ENCODE measurements at regions not wholly inside any gene's neighbourhood (a gene's known extent, or its start where the extent isn't known, plus 50 kb on each side); places are given as distances from the start of the nearest gene placed in this dataset.

DNA sequence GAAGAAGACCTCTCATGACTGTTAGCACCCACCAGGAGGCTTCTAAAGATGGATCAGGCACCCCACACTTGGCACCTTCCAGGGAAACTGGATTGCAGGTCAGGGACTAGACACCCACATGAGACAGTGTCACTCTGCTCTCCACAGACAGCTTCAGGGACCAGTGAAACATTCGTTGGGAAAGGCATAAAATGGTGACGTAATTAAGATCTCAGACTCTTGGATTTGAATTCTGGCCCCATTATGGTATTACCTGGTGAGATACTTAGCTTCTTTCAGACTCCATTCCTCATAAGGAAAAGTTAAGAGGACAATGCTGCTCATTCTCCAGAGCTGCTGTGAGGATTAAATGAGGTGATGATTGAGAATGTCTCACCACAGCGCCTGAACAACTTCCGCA lies 261.1 kb downstream of the ARRDC4 start:
- H2AFZ ChIP-seq = no peak overlapping the region
- WGBS, 2 experiments (ENCODE audit: low coverage in 1 of 2, low lambda C conversion rate in 2 of 2, missing lambda C conversion rate in 2 of 2) = 43 to 45% methylated on average over 4 of the region's 4 CpGs

GRCh38 chr15:98226149-98226548 lies 265.6 kb downstream of the ARRDC4 start:
- DNase-seq = no peak
- Histone ChIP-seq H3K4me3 (no peak overlapping the region), H3K79me2 (ENCODE audit: insufficient read depth) (no peaks in the 10 kb centered on the region), H2AFZ (no peak overlapping the region), H3K4me1 (ENCODE audit: insufficient read depth) (no peaks in the 10 kb centered on the region), H4K20me1 (ENCODE audit: insufficient read depth) (no peaks in the 10 kb centered on the region), H3F3A (ENCODE audit: insufficient read depth) (no peaks in the 10 kb centered on the region), H3K9me3 (ENCODE audit: low read depth) (no peaks in the 10 kb centered on the region), H3K4me2 (ENCODE audit: unreplicated experiment) (no peak overlapping the region), H3K9ac (no peak overlapping the region), H3K36me3 (ENCODE audit: low read depth) (no peaks in the 10 kb centered on the region), H3K9me2 (ENCODE audit: insufficient read depth) (no peaks in the 10 kb centered on the region), H3K27ac (no peak overlapping the region), H3K27me3 (replicated peaks; ENCODE audit: insufficient read depth) (no peaks in the 10 kb centered on the region)
- TF ChIP-seq EZH2phosphoT487 (IDR thresholded peaks at IDR 0.05; ENCODE audit: insufficient read depth, low read depth) (no peak), EZH2 (IDR thresholded peaks at IDR 0.05; ENCODE audit: insufficient read depth, poor library complexity, severe bottlenecking) (no peak)
- in situ Hi-C loops (cut with MboI) = no loop called here
- 26 to 29% methylated on average over 3 of the region's 3 CpGs for whole genome bisulfite sequencing, 2 experiments (ENCODE audit: low coverage in 1 of 2, low lambda C conversion rate in 2 of 2, missing lambda C conversion rate in 2 of 2)

More for the DNA sequence above, 261.1 kb downstream of the ARRDC4 start:
- H4K20me1 ChIP-seq (ENCODE audit: insufficient read depth) = no peaks in the 10 kb centered on the region
- no peak for DNase-seq
- H3K9me2 ChIP-seq (ENCODE audit: insufficient read depth) = no peaks in the 10 kb centered on the region
- no peaks in the 10 kb centered on the region for H3K9me3 ChIP-seq (ENCODE audit: low read depth)
- no peaks in the 10 kb centered on the region for H3K79me2 ChIP-seq (ENCODE audit: insufficient read depth)
- H3K27me3 ChIP-seq (replicated peaks; ENCODE audit: insufficient read depth) = no peaks in the 10 kb centered on the region
- H3F3A ChIP-seq (ENCODE audit: insufficient read depth) = no peaks in the 10 kb centered on the region
- H3K27ac ChIP-seq = no peak overlapping the region
- no peak overlapping the region for H3K4me3 ChIP-seq
- H3K4me1 ChIP-seq (ENCODE audit: insufficient read depth) = no peaks in the 10 kb centered on the region
- H3K4me2 ChIP-seq (ENCODE audit: unreplicated experiment) = no peak overlapping the region
- in situ Hi-C loops (cut with MboI) = no loop called here
- H3K36me3 ChIP-seq (ENCODE audit: low read depth) = no peaks in the 10 kb centered on the region
- TF ChIP-seq EZH2phosphoT487 (IDR thresholded peaks at IDR 0.05; ENCODE audit: insufficient read depth, low read depth) = no peak
- TF ChIP-seq EZH2 (IDR thresholded peaks at IDR 0.05; ENCODE audit: insufficient read depth, poor library complexity, severe bottlenecking) = no peak
- H3K9ac ChIP-seq = no peak overlapping the region

GRCh38 chr15:98226578-98226977 lies 266.1 kb downstream of the ARRDC4 start:
- Histone ChIP-seq H4K20me1 (ENCODE audit: insufficient read depth) (no peaks in the 10 kb centered on the region), H3K27ac (no peak overlapping the region), H2AFZ (no peak overlapping the region), H3K9me2 (ENCODE audit: insufficient read depth) (no peaks in the 10 kb centered on the region), H3K9me3 (ENCODE audit: low read depth) (no peaks in the 10 kb centered on the region), H3K79me2 (ENCODE audit: insufficient read depth) (no peaks in the 10 kb centered on the region), H3K9ac (no peak overlapping the region), H3K4me2 (ENCODE audit: unreplicated experiment) (no peak overlapping the region), H3K36me3 (ENCODE audit: low read depth) (no peaks in the 10 kb centered on the region), H3K4me1 (ENCODE audit: insufficient read depth) (no peaks in the 10 kb centered on the region), H3K27me3 (replicated peaks; ENCODE audit: insufficient read depth) (no peaks in the 10 kb centered on the region), H3K4me3 (no peak overlapping the region), H3F3A (ENCODE audit: insufficient read depth) (no peaks in the 10 kb centered on the region)
- WGBS, 2 experiments (ENCODE audit: low coverage in 1 of 2, low lambda C conversion rate in 2 of 2, missing lambda C conversion rate in 2 of 2) = 2 to 10% methylated on average over 2 of the region's 2 CpGs
- no peak for DNase-seq
- in situ Hi-C loops (cut with MboI) = no loop called here
- TF ChIP-seq EZH2 (IDR thresholded peaks at IDR 0.05; ENCODE audit: insufficient read depth, poor library complexity, severe bottlenecking) = no peak
- no peak for TF ChIP-seq EZH2phosphoT487 (IDR thresholded peaks at IDR 0.05; ENCODE audit: insufficient read depth, low read depth)

DNA sequence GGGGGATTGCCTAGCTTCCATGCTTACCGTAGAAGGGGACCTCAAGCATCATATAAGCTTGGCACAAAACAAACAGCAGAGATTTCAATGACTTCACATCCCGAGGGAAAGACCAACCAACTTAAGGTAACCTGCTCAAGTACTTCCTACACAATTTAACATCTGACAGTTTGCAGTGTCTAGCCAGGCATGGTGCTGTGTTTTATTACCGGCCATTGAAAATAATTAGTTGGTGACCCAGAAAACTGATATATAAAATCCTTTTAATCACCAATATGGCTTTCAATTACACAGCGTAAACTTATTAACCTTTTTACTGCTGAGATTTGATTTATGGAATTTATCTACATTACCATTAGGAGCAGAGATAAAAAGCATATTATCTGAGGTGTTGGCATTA lies 268.3 kb downstream of the ARRDC4 start:
- Histone ChIP-seq H3K9ac (no peak overlapping the region), H3K79me2 (ENCODE audit: insufficient read depth) (no peaks in the 10 kb centered on the region), H3K4me2 (ENCODE audit: unreplicated experiment) (no peak overlapping the region), H3K36me3 (ENCODE audit: low read depth) (no peaks in the 10 kb centered on the region), H3K9me3 (ENCODE audit: low read depth) (no peaks in the 10 kb centered on the region), H3K27me3 (replicated peaks; ENCODE audit: insufficient read depth) (no peaks in the 10 kb centered on the region), H3K9me2 (ENCODE audit: insufficient read depth) (no peaks in the 10 kb centered on the region), H4K20me1 (ENCODE audit: insufficient read depth) (no peaks in the 10 kb centered on the region), H3K4me3 (no peak overlapping the region), H2AFZ (no peak overlapping the region), H3K27ac (no peak overlapping the region), H3K4me1 (ENCODE audit: insufficient read depth) (no peaks in the 10 kb centered on the region), H3F3A (ENCODE audit: insufficient read depth) (no peaks in the 10 kb centered on the region)
- no peak for DNase-seq
- 3 to 6% methylated on average over 4 of the region's 4 CpGs for WGBS, 2 experiments (ENCODE audit: low coverage in 1 of 2, low lambda C conversion rate in 2 of 2, missing lambda C conversion rate in 2 of 2)
- in situ Hi-C loops (cut with MboI) = no loop called here
- TF ChIP-seq EZH2phosphoT487 (IDR thresholded peaks at IDR 0.05; ENCODE audit: insufficient read depth, low read depth) (no peak), EZH2 (IDR thresholded peaks at IDR 0.05; ENCODE audit: insufficient read depth, poor library complexity, severe bottlenecking) (no peak)

DNA sequence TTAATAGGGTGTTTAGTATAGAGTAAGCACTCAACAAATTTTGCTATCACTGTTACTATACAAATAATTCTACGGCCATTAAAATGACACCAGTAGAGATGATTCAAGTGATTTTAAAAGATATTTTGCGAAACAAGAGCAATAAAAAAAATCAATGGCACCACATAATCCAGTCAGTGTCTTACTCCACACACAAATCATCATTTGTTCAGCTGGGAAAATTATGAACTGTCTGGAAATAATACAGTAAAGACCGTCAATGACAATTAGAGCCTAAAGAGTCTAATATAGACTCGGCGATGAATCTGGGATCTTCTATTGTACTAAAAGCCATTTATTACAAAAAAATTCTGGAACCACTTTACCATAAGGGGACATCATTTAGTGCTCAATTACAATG lies 270.5 kb downstream of the ARRDC4 start:
- Histone ChIP-seq H3K27me3 (replicated peaks; ENCODE audit: insufficient read depth) (no peaks in the 10 kb centered on the region), H3K9me2 (ENCODE audit: insufficient read depth) (no peaks in the 10 kb centered on the region), H3K9ac (no peak overlapping the region), H3K4me2 (ENCODE audit: unreplicated experiment) (no peak overlapping the region), H3F3A (ENCODE audit: insufficient read depth) (no peaks in the 10 kb centered on the region), H3K4me1 (ENCODE audit: insufficient read depth) (no peaks in the 10 kb centered on the region), H3K4me3 (no peak overlapping the region), H2AFZ (no peak overlapping the region), H3K27ac (no peak overlapping the region), H3K9me3 (ENCODE audit: low read depth) (no peaks in the 10 kb centered on the region), H4K20me1 (ENCODE audit: insufficient read depth) (no peaks in the 10 kb centered on the region), H3K36me3 (ENCODE audit: low read depth) (no peaks in the 10 kb centered on the region), H3K79me2 (ENCODE audit: insufficient read depth) (no peaks in the 10 kb centered on the region)
- in situ Hi-C loops (cut with MboI) = no loop called here
- WGBS, 2 experiments (ENCODE audit: low coverage in 1 of 2, low lambda C conversion rate in 2 of 2, missing lambda C conversion rate in 2 of 2) = 54 to 57% methylated on average over 5 of the region's 5 CpGs
- no peak for DNase-seq
- TF ChIP-seq EZH2 (IDR thresholded peaks at IDR 0.05; ENCODE audit: insufficient read depth, poor library complexity, severe bottlenecking) (no peak), EZH2phosphoT487 (IDR thresholded peaks at IDR 0.05; ENCODE audit: insufficient read depth, low read depth) (no peak)
